GM18498 (cell line): ENCODE measurements at regions not wholly inside any gene's neighbourhood (a gene's known extent, or its start where the extent isn't known, plus 50 kb on each side); places are given as distances from the start of the nearest gene placed in this dataset.
"Not testable (repeated sequence)": the region's sequence is repeated elsewhere in the genome, so short reads cannot be mapped to it uniquely, and the experiment has no call there.

Experiments used
- ATAC-seq: cut with Tn5 transposase; IDR thresholded peaks from one replicate; pipeline ENCODE4 v1.9.1; 2021; ENCODE audit warnings: mild to moderate bottlenecking, moderate library complexity; ENCODE audit not compliant: unreplicated experiment

DNA sequence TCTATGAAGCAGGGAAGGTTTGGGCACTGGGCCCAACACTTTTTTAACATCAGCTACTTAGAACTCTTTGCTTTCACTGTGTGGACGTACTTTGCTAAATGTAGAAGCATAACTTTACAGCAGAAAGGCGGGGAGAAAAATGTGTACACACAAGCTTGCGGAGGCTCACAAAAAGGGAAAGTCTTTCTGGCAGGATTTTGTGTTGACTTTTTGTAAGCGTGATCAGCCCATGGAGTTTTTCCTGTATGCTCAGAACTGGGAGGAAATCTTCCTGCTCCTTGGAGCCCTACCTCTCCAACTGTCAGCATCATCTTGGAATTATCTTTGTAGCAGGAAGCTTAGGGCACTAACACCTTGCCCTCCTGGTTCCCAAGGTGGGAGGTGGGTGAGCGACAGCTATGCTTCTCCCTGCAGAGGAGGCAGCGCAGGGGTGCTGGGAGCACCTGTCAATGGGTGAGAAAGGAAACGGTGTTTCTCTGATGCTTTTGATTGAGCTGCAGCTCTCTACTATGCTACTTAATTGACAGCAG is 321.9 kb downstream of the GADD45G start:
- no peak for ATAC-seq

DNA sequence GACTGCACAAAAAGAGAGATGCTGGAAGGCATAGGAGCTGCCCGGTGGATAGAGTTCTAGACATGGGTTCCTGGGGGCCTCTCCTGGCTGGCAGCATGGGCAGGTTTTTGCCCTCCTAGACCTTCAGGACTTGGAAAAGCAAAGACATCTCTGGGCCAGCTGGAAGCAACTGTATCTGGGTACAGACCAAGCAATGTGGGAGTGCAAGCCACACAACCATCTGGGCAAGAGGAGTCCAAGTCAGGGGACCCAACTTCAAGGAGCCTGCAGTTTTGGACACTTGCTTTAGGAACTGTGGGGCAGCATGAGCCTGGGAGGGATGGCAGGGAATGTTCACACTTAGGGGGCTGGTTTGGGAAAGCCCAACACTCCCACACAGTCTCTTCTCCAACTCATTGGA is 323.3 kb downstream of the GADD45G start:
- ATAC-seq = no peak

DNA sequence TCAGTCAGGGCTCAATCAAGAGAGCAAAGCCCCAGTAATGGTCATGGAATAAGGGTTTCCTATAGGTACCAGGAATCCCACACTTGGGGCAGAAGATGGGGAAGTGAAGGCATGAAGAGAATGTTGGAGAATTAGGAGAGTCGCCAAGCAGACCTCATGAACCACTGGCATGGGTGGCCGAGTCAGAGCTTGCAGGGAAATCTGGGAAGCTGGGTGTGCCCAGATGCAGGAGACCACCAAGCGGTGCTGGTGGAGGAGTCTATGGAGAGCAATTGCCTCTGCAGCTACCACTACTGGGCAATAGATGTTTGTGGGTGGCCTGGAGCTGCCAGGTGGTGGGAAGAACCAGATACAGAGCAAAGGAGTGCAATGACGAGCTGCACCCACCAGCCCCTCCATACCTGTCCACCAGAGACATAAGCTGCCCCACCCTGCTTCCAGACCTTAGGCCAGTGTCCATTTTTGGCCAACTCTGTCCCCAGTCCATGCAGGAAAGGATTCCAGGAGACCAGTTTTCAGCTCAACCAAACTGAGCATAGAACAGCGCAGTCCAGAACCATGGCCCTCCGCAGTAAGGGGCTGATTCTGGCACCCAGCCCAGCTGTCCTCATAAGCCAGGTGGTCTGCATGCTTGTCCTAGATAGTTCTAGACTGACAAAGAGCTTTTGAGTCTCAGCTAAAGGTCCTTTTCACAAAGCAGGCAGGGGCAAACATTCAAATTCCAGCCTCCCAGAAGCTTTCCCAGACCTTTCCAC is 323.9 kb downstream of the GADD45G start:
- no peak for ATAC-seq

DNA sequence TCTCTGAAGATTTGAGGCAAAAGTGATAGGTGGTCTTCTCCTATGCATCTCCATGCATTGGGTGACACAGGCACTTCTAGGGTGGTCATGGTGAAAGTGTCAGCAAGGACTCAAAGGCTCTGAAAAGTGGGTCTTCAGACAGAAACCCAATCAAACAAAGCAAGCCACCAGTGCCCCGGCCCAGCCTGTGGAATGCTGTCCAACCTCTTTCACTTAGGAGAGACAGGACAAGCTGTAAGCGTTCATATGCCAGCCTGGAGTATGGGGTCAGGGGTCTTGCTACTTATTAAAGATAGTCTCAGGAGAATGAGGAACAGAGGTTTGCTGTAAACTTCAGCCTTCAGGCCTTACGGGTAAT is 324.5 kb downstream of the GADD45G start:
- ATAC-seq = no peak

DNA sequence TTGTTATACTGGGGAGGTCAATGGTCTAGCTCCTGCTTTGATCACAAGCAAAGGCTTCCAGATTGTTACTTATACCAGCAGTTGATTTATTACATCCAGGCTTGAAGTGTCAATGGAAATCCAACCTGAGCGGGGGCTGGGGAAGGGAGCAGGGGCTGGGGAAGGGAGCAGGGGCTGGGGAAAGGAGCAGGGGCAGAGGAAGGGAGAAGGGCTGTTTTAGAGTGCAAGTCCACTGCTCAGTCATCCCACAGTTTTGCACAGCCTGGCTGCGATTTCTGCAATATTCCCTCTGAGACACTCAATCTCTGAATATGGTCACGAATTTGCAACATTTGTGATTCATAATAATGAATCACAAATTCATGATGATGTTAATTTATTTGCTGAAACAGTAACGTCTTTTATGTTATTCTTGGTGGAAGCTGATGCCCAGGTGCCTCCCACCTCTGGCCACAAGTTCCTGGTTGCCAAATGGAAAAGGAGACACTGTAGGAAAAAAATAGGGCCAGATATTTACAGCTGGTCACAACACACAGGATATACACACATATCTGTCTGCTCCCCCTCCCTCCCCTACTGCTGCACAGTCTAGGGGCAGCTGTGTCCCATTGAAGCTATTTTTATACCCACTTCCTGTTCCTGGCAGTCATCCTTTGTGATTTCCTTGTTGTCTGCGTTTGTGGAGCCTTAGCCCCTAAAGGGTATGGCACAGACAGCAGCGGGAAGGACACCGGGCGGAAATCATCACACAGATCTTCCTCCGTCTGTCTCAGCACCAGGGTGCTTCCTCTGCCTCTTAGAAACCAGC is 325.1 kb downstream of the GADD45G start:
- no peak for ATAC-seq

DNA sequence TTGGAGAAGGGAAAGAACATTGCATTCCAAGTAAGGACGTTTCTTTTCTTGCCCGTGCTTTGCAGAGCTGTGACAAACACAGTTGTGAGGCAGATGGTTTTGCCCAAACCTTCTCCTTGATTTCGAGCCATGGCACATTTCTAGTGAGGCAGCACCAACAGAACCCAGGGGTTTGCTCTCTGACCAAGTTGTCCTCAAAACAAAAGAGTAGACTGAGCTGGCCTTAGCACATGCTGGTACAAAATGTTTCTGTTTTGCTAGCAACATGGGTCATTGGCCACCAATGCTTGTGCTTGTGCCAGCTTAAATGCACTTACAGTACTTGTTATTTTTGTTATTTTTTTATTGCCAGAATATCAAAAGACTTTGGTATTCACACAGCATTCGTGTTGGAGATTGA is 328.8 kb downstream of the GADD45G start:
- ATAC-seq = no peak

DNA sequence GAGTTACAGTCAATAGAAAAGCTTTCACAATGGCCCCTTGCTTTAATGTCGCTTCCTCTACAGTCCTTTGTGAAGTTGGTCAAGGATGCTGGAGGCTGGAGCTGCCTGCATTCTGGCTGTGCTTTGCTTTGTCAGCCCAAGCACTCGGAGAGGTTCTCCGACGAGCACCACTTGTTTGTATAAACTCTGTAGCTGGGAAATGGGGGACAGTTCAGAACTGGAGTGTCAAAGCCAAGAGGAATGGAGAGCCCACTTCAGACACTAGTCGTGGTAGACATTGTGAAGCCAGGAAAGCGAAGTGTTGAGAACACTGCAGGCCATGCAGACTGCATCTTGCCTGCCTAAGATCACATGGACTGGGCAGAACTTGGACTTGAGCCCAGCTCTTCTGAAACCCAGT is 330.3 kb downstream of the GADD45G start:
- ATAC-seq = no peak

DNA sequence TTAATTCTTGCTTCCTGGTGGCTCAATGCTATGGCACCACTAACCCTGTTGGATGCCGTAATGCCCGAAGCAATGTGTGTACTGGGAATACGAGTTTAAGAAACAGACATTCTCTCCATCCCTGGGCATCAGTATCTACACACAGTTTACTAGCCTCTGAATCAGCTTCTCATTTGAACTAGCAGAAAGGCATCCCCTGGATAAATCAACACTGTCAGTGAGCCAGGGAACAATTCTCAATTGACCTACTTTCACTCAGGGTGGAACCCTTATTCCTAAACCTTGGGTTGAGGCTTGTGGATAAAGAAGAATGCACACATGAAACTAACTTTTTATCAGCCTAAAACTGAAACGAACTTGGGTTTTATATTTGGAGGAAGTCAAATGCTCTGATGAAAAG is 331.0 kb downstream of the GADD45G start:
- no peak for ATAC-seq

DNA sequence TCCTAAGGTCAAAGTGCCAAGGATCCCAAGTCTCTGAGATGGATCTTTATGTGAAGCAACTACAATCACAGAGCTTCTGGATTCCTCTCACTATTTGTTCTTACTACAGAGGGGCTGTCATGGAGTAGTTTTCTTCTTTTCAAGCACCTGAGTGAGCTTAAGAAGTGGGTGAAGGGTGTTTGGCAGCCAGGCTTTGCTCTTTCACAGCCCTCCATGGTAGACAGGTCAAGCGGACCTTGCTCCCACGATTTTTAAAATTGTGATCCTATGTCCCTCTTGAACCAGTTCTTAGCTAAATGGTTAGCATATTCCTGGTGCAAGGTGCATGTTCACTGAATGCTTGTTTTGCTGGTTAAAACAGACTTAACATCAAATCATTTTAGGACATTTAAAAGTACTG is 332.2 kb downstream of the GADD45G start:
- no peak for ATAC-seq

DNA sequence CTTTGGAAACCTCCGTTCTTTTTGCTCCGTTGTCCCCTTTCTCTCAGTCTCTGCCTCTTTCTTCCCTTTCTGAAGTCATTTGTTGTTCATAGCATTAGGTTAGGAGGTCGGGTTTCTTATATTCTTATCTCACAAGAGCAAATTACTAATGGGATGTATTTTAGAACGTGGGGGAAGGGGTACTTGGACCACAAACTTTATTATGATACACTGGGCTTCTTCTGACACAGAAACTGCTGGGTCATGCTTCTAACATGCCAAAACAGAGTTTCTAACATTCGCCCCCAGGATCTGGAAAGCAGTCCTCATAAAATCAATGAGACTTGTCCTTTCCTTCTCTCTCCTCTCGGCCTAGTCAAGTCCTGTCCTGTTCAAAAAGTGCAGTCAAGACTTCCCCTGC is 334.4 kb downstream of the GADD45G start:
- ATAC-seq = no peak

DNA sequence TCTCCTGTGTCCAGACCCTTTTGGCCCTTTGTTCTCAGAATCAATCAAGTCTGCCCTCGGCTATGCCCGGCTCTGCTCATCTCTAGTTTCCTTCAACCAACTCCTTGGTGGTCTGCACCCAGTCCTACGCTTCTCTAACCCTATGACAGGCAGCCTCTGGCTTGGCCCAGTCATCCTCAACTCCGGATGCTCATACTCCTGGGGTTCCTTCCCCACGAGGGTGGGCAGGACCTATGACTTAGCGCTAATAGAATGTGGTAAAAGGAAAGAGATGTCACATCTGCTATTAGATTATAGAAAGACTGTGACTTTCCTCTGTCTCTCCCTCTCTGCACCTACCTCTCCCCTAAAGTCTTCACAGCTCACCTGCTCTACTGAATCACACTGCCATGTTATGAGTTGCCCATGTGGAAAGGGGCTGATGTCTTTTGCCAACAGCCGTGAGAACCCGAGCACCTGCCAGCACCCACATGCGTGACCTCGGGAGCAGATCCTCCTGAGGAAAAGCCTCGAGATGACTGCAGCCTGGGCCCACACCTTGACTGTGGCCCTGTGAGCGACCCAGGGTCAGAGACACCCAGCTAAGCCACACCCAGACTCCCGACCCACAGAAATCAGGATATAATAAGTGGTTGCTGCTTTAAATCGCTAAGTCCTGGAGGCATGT is 334.9 kb downstream of the GADD45G start:
- ATAC-seq = no peak

DNA sequence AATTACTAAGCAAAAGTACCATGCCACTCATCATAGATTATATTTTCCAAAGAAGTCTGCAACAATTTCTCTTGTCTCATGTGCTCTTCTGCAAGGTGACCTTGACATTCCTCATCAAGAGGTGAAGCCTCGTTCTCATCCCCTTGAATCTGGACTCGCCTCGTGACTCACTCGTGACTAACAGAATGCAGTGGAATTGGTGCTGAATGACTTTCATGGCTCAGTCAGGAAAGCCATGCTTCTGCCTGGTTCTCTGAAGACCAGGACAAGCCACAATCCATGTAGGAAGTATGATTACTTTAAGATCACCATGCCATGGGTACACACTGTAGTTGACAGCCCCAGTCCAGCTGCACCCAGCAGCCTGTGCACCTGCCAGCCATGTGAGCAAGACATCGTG is 335.8 kb downstream of the GADD45G start:
- no peak for ATAC-seq

DNA sequence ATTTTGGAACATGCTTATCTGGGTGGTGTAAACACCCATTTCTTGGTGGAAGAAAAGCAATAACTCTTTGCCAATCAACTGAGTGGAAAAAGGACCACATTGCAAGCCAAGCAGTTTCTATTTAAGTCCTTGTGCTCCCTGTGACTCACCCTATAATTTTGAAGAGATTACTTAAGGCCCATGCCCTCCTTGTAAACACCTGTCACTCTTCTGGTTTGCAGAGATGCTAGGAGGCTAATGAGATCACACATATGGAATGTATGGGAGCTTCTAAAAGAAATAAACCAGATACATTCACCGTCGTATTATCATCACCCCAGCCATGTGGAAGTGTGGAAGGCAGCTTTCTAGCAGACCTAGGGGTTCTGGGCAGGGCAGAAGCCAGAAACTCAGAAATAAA is 337.1 kb downstream of the GADD45G start:
- ATAC-seq = no peak

DNA sequence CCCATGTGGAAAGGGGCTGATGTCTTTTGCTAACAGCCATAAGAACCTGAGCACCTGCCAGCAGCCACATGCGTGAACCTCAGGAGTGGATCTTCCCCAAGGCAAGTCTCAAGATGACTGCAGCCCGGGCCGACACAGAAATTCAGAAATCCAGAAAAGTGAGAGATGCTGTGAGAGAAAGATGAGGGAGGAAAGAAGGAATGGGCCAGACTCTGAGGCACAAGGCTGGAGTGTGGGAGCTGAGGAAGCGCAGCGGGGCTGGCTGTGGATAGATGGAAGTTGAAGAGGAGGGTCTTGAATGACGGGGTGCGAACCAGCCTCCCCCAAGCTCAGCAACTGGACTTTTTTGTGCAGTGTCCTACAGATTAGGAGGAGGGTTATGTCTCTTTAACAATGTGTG is 337.8 kb downstream of the GADD45G start:
- ATAC-seq = no peak

DNA sequence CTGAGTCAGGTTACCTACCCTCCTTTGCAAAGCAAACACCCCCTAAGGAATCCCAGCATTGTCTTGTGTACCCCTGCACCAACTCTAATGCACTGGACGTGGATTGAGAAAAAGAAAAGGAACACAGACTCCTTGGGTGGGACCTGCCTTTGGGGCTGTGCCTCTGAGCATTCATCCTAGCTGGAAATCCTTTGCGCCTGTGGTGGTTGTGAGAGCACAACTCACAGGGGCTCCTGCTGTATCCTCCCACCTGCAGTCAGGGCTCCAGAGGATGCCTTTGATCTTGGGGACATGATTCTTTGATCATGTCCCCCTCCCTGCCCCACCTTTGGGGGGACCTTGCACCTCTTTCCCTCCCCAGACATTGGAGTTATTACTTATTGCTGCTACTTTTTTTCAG is 338.5 kb downstream of the GADD45G start:
- ATAC-seq = no peak

DNA sequence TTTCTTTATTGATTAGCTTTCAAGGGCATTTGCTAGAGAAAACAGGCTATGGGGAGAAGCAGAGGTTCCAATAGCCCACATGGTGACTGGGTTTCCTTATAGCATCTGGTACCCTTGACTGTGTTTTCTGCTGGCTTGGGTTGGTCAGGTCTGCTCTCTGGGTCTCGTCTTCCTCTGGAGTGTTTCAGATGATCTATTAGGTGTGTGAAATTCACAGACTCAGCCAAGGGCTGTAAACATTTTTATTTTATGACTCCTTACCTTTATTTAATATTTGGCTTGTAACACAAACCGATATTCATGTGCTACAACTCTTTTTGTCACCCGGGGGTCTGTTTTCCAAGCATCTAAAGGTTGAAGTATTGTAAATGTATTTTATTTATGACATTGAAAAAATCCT is 338.9 kb downstream of the GADD45G start:
- ATAC-seq = no peak

DNA sequence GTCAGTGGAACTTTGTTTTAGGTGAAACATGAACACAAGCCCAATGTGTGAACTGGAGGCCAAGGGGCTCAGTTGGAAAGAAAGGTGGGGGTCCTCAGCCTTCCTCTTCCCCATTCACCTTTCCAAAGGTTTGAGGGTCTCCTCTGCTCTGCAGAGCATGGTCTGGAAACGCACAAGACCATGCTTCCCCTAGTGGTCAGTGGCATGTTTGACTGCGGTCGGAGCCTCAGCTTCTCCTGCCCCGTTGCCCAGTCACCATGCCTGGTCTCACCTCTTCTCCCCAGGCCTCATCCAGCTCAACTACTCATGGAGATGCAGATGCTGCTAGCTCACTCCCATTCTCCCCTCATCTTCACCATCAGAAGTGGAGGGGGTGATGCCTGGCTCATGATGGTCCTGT is 340.3 kb downstream of the GADD45G start:
- no peak for ATAC-seq

DNA sequence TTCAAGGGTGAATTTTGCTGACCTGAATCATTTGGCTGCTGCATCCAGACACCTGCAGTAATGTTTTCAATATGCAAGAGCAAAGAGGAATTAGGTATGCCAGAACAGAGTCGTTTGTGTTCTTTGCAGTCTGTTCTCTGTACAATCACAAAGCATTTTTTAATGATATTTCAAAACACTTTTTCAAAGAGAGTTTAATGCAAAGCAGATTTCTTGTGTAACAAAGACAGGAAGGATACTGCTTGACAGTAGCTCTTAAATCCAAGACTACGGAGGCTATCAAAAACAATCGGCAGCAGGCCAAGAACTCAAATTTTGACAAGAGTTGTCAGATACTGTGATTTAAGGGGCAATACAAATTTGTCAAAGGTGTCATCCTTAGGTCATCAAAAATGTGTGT is 341.9 kb downstream of the GADD45G start:
- no peak for ATAC-seq

DNA sequence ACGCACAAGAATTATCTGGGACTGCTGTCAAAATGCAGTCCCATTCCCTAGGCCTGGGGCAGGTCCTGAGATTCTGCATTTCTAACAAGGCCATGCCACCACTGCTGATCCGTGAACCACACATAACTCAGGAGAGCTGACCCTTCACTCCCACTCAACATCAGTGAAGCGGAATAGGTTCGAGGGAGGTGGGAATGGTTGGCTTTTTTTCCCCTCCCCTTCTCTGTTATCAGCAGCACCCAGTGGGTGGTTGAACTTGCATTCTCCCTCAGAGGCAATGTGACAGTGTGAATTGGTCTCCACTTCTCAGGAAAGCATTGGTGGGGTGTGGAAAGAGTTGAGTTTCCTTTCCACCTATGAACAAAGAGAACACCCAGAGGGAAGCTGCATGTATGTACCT is 344.3 kb downstream of the GADD45G start:
- ATAC-seq = no peak

DNA sequence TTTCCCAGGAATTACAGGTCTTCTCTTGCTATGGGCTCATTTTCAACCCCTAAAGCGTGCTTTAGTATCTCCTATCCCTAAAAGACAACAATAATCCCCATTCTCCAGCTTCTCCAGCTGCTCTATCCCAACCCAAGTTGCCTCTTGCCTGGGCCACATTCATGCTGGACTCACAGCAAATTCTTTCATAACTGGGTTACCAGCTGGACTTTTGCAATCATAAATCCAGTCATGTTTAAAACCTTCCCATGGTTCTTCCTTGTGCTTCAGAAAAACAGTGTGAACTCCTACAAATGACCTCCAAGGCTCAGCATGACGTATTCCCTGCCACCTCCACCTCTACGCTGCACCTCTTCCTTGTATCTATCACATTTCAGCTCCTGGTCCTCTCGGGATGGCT is 346.9 kb downstream of the GADD45G start:
- ATAC-seq = no peak

DNA sequence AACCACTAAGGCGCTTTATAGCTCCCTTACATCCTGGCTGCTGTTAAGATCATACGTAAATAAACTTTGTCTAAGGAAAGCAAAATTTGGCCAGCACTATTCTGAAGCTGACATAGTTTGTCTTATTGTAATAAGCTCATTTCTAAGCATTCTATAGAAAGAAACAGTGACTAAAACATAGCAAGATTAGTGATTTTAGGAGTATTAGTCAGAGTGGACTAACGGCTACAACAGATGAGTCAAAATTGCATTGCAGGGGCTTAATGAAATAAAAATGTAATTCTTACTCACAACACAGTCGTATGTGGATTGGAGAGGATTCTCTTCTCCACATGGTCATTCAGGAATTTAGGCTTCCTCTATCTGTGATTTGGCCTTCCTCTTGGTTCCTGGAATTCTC is 347.6 kb downstream of the GADD45G start:
- no peak for ATAC-seq

DNA sequence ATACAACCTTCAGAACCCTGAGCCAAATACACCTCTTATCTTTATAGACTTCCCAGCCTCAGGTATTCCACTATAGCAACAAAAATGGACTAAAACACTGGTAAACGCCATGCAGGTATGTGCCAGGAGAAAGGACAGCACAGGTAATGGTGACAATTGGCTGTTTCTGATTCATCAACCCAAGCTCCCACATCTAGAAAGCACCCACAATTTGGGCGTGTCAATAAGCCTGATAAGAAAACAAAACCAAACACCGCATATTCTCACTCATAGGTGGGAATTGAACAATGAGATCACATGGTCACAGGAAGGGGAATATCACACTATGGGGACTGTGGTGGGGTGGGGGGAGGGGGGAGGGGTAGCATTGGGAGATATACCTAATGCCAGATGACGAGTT is 348.5 kb downstream of the GADD45G start:
- not testable (repeated sequence) for ATAC-seq
